ENCODE measurements at regions not wholly inside any gene's neighbourhood (a gene's known extent, or its start where the extent isn't known, plus 50 kb on each side); places are given as distances from the start of the nearest gene placed in this dataset.

- TF ChIP-seq EP300 (IDR thresholded peaks at IDR 0.05; ENCODE audit: borderline replicate concordance) (no peak), CEBPB (IDR thresholded peaks at IDR 0.05) (no peak), MAX (IDR thresholded peaks at IDR 0.05) (no peak), EGR1 (IDR thresholded peaks at IDR 0.05) (no peak), TCF12 (IDR thresholded peaks at IDR 0.05; ENCODE audit: low read depth) (no peak), FOXM1 (IDR thresholded peaks at IDR 0.05; ENCODE audit: borderline replicate concordance, low read depth) (no peak), ZBTB7A (IDR thresholded peaks at IDR 0.05; ENCODE audit: low read depth) (no peak), REST (IDR thresholded peaks at IDR 0.05; ENCODE audit: low read depth) (no peak), RAD21 (IDR thresholded peaks at IDR 0.05; ENCODE audit: low read depth) (no peak), TAF1 (IDR thresholded peaks at IDR 0.05; ENCODE audit: low read depth) (no peak), CREB1 (IDR thresholded peaks at IDR 0.05; ENCODE audit: low read depth) (no peak), TEAD4 (IDR thresholded peaks at IDR 0.05) (no peak)
- TF ChIP-seq, protein P1, sequence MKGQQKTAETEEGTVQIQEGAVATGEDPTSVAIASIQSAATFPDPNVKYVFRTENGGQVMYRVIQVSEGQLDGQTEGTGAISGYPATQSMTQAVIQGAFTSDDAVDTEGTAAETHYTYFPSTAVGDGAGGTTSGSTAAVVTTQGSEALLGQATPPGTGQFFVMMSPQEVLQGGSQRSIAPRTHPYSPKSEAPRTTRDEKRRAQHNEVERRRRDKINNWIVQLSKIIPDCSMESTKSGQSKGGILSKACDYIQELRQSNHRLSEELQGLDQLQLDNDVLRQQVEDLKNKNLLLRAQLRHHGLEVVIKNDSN (IDR thresholded peaks at IDR 0.05), result no peak
Measured at GRCh38 chr2:48901416-48901815, 145.9 kb upstream of the LHCGR start.

DNA sequence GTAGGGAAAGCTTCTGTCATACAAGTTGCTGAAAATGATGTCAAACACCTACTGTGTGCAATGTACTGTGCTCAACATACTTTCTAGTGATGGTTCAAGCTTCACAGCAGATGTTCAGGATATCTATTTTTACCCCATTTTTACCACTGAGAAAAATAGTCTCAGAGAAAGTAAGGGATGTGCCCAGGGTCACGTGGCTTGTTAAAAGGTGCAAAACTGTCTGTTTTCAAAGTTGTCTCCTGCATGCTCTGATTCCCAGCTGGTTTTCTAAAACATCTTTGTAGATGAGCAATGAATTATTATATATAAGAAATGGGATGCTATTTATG is 145.5 kb upstream of the LHCGR start:
- no peak for TF ChIP-seq CEBPB (IDR thresholded peaks at IDR 0.05)
- no peak for TF ChIP-seq REST (IDR thresholded peaks at IDR 0.05; ENCODE audit: low read depth)
- TF ChIP-seq MAX (IDR thresholded peaks at IDR 0.05), result no peak
- no peak for TF ChIP-seq EP300 (IDR thresholded peaks at IDR 0.05; ENCODE audit: borderline replicate concordance)
- no peak for TF ChIP-seq ZBTB7A (IDR thresholded peaks at IDR 0.05; ENCODE audit: low read depth)
- TF ChIP-seq NFIC (IDR thresholded peaks at IDR 0.05), result no peak
- TF ChIP-seq RAD21 (IDR thresholded peaks at IDR 0.05; ENCODE audit: low read depth), result no peak
- no peak for TF ChIP-seq EGR1 (IDR thresholded peaks at IDR 0.05)
- no peak for TF ChIP-seq CREB1 (IDR thresholded peaks at IDR 0.05; ENCODE audit: low read depth)
- no peak for TF ChIP-seq TAF1 (IDR thresholded peaks at IDR 0.05; ENCODE audit: low read depth)
- TF ChIP-seq YY1 (IDR thresholded peaks at IDR 0.05; ENCODE audit: low read depth), result no peak
- TF ChIP-seq TCF12 (IDR thresholded peaks at IDR 0.05; ENCODE audit: low read depth), result no peak

DNA sequence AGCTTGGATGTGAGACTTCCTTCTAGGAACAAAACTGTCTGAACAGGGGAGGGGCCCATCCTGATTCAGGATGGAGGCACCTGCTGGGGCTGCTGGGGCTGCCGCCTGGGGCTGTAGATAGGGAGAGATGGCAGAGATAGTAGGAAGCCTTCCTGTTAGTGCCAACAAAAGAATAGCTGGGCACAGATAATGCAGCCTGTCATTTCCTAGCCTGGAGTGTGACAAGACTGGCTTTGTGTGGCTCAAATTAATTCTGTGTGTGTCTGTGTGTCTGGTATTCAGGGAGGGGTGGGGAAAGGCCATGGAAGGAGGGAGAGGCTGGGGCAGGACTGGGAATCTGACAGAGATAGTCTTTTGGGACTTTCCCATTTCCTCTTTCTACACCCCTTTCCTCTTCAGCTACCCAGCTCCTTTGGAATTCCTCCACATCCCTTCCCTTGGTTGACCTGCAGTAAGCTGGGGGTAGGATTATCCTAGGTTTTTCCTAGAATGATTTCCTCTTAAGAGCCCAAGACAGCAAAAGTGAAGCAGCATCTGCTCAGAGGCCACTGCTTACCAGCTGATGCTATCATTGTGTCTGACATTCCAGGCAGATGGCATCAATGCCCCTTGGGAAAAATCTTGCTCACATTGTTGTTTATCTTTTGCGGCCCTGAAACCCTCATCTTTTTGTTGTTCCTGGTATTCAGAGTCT is 144.9 kb upstream of the LHCGR start:
- TF ChIP-seq FOXM1 (IDR thresholded peaks at IDR 0.05; ENCODE audit: borderline replicate concordance, low read depth), result no peak
- TF ChIP-seq TEAD4 (IDR thresholded peaks at IDR 0.05), result no peak

- TF ChIP-seq CREB1 (IDR thresholded peaks at IDR 0.05; ENCODE audit: low read depth), result no peak
- TF ChIP-seq RAD21 (IDR thresholded peaks at IDR 0.05; ENCODE audit: low read depth), result no peak
- TF ChIP-seq TAF1 (IDR thresholded peaks at IDR 0.05; ENCODE audit: low read depth), result no peak
- TF ChIP-seq ZBTB7A (IDR thresholded peaks at IDR 0.05; ENCODE audit: low read depth), result no peak
- no peak for TF ChIP-seq EGR1 (IDR thresholded peaks at IDR 0.05)
- TF ChIP-seq, protein P1 (IDR thresholded peaks at IDR 0.05), result no peak
- TF ChIP-seq FOXM1 (IDR thresholded peaks at IDR 0.05; ENCODE audit: borderline replicate concordance, low read depth), result no peak
- no peak for TF ChIP-seq CEBPB (IDR thresholded peaks at IDR 0.05)
- TF ChIP-seq EP300 (IDR thresholded peaks at IDR 0.05; ENCODE audit: borderline replicate concordance), result no peak
- TF ChIP-seq YY1 (IDR thresholded peaks at IDR 0.05; ENCODE audit: low read depth), result no peak
- no peak for TF ChIP-seq REST (IDR thresholded peaks at IDR 0.05; ENCODE audit: low read depth)
- no peak for TF ChIP-seq TCF12 (IDR thresholded peaks at IDR 0.05; ENCODE audit: low read depth)
Measured at GRCh38 chr2:48896870-48897269, 141.3 kb upstream of the LHCGR start.

All from Ishikawa (cell line).